RWPE1 (cell line): ENCODE measurements at regions not wholly inside any gene's neighbourhood (a gene's known extent, or its start where the extent isn't known, plus 50 kb on each side); places are given as distances from the start of the nearest gene placed in this dataset.
"Not testable (repeated sequence)": the region's sequence is repeated elsewhere in the genome, so short reads cannot be mapped to it uniquely, and the experiment has no call there.

ENCODE experiments used
- CTCF ChIA-PET: fragments of 350-600 bp; sonication (Branson Sonifier 250); formaldehyde crosslinking; extraction: SDS; loops from one replicate; lab custom pipeline; 2021; lab: Yijun Ruan, JAX
- POLR2A ChIA-PET: fragments of 400-600 bp; formaldehyde crosslinking; extraction: SDS; loops from one replicate; lab custom pipeline; 2020; ENCODE audit warnings: antibody characterized with exemption; ENCODE audit not compliant: low non-redundant PET; lab: Yijun Ruan, JAX
- DNase-seq: peaks from one replicate; pipeline ENCODE4 v3.0.0; 2012; ENCODE audit warnings: low spot score
- H3K27ac ChIP-seq: fragments of 450-650 bp; 2 replicates; pipeline ENCODE4 v1.5.1; 2017
- CTCF ChIP-seq: fragments of 450-650 bp; conservative IDR thresholded peaks from 2 replicates; pipeline ENCODE4 v1.5.1; 2017; ENCODE audit warnings: low read depth, mild to moderate bottlenecking

DNA sequence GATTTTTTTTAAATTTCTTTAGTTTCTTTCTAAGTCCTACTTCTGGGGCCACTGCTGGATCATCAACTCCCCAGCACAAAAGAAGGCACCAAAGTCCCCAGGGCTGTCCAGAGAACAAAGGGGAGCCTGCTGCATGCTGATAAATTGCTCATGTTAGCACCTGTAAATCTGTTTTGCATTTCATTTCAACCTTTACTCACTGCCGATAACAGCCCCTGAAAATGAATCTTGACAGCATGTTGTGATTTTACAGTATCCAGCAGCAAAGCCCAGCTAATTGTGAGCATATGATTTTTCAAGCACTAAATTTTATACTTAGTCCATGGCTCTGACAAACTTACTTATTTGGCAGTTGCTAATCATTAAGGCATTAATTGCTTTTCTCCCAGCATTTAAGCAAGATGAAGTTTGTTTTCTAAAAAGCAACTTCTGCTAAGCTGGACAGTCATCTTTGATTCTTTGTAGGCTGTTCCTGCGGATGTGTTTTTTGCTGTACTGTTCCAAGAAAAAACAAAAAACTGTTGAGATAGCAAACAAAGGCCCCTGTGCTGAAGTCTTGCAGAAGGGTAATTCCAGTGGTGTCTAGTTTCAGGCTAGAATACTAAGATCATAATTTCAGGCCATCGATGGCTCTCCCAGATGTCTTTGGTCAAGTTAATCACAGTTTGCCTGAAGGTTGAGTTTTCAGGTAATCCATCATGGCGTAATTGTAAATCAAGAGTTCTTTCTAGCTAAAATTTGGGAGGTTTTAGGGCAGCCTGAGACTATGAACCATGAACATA lies 73.1 kb upstream of the GAS1 start:
- no peak overlapping the region for H3K27ac ChIP-seq
- ChIA-PET POLR2A (no interaction called here), CTCF (interaction anchor here (0.7 kb wide), 1 partner anchor 282 kb away, joined by 4 read pairs; no protein-coding TSS in a partner anchor)
- no peak for TF ChIP-seq CTCF
- no peak for DNase-seq

GRCh38 chr9:87022178-87022577 lies 74.9 kb upstream of the GAS1 start:
- CTCF ChIA-PET, result no interaction called here
- POLR2A ChIA-PET, result no interaction called here
- no peak for TF ChIP-seq CTCF
- DNase-seq, result no peak
- no peak overlapping the region for H3K27ac ChIP-seq

GRCh38 chr9:87026204-87026603 lies 78.9 kb upstream of the GAS1 start:
- H3K27ac ChIP-seq, result no peak overlapping the region
- DNase-seq, result no peak
- POLR2A ChIA-PET, result no interaction called here
- CTCF ChIA-PET, result no interaction called here
- TF ChIP-seq CTCF, result no peak

DNA sequence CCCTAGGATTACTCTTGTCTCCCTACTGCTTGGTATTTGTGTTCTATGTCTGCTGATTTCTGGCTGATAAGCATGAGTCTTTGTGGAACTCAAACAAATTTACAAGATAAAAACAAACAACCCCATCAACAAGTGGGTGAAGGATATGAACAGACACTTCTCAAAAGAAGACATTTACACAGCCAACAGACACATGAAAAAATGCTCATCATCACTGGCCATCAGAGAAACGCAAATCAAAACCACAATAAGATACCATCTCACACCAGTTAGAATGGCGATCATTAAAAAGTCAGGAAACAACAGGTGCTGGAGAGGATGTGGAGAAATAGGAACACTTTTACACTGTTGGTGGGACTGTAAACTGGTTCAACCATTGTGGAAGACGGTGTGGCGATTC lies 81.5 kb upstream of the GAS1 start:
- H3K27ac ChIP-seq, CTCF ChIA-PET, POLR2A ChIA-PET, DNase-seq: not testable (repeated sequence)

DNA sequence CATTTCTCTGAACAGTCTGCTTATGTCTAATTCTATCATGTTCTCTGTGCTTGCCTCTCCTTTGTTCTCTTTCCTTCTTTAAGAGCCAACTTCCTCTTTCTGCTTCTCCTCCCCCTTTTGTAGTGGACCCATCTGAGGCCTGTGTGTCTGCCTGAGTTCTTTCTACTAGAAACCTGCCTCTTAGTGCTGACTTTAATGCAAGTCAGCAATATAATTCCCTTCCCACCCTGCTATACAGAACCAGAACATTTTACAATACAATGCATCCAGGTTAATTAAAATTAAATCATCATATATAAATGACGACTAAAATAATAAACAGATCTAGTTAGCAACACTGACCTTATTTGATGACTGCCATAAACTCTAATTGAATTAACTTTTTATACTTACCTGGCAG lies 82.6 kb upstream of the GAS1 start:
- DNase-seq, result no peak
- POLR2A ChIA-PET, result no interaction called here
- H3K27ac ChIP-seq, result no peak overlapping the region
- CTCF ChIA-PET, result no interaction called here
- TF ChIP-seq CTCF, result no peak

GRCh38 chr9:87034841-87035240 lies 87.5 kb upstream of the GAS1 start:
- no peak for TF ChIP-seq CTCF
- H3K27ac ChIP-seq, result no peak overlapping the region
- ChIA-PET POLR2A (no interaction called here), CTCF (interaction anchor here (1.2 kb wide), 1 partner anchor 184 kb away, joined by 3 read pairs; no protein-coding TSS in a partner anchor)
- DNase-seq, result no peak

- H3K27ac ChIP-seq, result no peak overlapping the region
- DNase-seq, result no peak
- TF ChIP-seq CTCF, result no peak
- POLR2A ChIA-PET, result no interaction called here
- CTCF ChIA-PET, result interaction anchor here (0.6 to 0.8 kb wide), 2 partner anchors 39 to 314 kb away, joined by 3 to 4 read pairs; no protein-coding TSS in a partner anchor
These were observed 88.6 kb upstream of the GAS1 start for GRCh38 chr9:87035879-87036278.
